GM21447 (cell line): ENCODE measurements at regions not wholly inside any gene's neighbourhood (a gene's known extent, or its start where the extent isn't known, plus 50 kb on each side); places are given as distances from the start of the nearest gene placed in this dataset.

Experiments
- ATAC-seq: cut with Tn5 transposase; IDR thresholded peaks from one replicate; pipeline ENCODE4 v1.9.1; 2021; ENCODE audit not compliant: unreplicated experiment

- ATAC-seq = no peak
Measured at GRCh38 chr4:153939570-153939969, 150.7 kb upstream of the SFRP2 start.

DNA sequence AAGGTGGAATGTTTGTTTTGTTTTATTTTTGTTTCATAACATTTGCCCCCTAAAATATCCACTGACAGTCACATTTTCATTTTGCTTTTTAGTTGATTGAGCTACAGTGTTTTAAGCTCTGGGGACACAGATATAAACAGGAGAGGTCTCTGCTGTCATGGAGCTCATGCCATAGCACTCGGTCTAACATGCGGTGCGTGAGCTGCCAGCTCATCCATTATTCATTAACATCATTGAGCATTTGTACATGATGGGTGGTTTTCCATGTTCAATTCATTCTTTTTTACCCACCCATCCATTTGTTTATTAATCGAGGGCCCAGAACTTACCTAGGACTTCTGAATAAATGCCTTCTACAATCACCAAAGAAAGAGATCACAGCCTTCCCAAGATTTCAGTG lies 150.1 kb upstream of the SFRP2 start:
- ATAC-seq = no peak

DNA sequence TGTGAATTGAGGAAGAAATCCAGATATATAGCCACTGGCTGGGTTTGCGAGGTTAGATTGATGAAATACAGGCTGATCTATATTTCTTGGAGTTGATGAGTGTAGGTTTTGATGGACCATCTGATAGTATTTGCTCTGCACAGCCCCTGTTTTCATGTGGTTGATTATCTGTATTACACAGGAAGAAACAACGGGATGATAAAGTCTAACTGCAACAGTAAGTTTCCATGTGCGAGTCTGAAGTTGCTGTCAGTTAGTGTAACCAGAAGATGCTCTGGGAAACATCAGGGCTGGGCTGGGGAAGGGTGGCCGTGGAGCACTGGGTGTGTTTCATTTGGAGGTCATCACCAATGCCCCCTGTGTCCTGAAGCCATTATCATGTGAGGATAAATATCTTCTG lies 148.4 kb upstream of the SFRP2 start:
- no peak for ATAC-seq

DNA sequence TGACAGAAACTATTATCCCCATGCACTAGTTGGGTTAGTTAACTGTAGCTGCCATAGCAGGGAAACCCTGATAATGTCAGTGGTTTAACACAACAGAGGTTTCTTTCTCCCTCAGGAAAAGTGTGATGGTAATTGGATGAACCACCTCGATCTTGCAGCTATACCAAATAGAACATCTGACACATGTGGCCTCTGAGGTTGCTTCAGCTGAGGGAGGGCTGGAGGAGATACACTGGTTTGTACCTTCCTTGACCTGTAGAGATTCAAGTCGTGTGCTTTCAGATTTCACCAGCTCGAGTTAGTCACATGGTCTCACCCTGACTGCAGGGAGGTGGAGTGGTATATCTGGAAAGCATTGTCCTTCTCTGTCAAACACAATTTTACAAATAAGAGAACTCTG lies 147.2 kb upstream of the SFRP2 start:
- no peak for ATAC-seq

- no peak for ATAC-seq
Measured at GRCh38 chr4:153934688-153935017, 145.8 kb upstream of the SFRP2 start.

DNA sequence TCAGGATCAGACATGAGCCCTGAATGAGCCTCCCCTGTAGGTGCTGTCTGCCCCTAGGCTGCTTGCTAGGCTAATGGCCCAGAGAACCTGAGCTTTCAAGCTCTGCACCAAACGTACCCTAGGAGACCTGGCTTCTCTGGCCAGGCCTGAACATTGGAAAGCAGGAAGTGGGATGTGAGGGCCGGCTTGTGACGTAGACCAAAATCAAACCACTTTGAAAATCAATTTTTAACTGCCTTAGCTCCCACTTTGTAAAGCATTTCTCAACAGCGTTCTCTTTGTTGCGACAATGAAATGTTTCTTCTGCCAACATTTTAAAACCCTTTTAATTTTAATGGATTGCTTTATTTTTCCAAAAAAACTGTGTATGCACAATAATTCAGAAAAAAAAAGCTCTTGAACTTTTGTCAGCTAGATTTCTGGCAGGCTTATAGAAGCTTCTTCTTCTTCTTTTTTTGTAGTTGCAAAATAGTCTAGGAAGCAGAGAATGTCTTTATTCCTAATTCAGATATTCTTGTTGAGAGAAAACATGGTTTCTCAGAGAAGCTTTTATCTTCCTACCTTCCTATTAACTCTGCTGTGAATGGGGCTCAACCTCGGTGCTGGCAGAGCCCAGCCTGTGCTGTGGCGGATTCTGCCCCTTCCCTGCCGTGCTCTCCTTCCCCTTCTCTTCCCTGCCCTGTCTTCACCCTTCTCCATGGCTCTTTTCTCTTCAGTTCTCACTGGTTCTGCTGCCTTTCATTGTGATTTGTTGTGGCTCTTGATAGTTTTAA lies 145.2 kb upstream of the SFRP2 start:
- ATAC-seq = no peak

- ATAC-seq = no peak
Measured at GRCh38 chr4:153931804-153932203, 142.9 kb upstream of the SFRP2 start.

GRCh38 chr4:153929675-153930074 lies 140.8 kb upstream of the SFRP2 start:
- ATAC-seq = no peak

DNA sequence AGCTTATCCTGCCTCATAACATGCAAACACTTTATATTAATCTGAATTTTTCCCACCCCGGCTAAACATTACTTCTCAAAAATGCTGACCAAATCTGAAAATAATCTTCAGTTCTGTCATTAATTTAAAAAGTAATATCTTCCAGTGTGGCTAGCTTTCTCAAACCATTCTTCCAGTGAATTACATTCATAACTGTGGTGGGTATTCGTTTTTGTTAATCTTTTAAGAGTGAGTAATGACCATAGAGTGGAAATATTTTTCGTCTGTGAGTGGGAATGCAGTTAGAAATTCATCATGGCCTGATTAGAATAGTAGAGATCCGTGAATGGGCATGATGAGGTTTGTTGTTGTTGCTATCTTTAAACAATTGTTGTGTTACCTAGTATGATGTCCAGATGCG lies 138.6 kb upstream of the SFRP2 start:
- ATAC-seq = no peak

DNA sequence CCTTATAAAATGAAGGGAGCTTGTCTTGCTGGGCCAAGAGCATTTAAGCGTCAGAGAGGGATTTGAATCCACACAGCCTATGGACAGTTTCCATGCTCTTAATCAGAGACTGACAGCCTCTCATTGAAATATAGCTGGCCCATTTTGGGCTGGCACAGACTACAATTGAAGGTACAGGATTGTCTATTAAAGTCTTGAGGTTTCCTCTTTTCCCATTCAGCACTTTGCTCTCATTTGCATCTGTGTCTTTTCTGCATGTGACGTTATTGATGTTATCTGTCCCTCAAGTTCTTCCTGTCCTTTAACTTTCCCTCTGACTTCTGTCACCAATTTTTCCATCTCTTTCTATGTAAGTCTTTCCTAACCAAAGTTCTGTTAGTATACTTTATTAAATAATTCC lies 133.3 kb upstream of the SFRP2 start:
- no peak for ATAC-seq

DNA sequence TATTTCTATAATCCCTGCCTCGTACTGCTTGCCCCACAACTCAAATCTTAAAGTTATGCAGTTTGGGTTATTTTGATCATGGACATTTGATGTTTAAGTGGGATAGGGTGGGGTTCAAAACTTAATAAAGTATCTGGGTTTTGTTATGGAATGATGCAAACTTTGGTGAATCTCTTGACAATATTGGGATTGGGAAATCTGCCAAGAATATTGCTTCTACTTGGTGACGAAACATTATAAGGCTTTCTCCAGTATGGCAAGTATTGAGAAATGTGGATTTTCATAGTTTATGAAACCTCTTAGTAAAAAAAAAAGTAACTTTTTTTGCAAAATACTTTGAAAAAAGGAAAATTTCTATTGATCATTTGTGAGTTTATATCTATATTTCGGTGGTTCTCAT lies 130.8 kb upstream of the SFRP2 start:
- no peak for ATAC-seq

- peak; percentile 97 for ATAC-seq
Measured at GRCh38 chr4:153916273-153916755, 127.4 kb upstream of the SFRP2 start.

DNA sequence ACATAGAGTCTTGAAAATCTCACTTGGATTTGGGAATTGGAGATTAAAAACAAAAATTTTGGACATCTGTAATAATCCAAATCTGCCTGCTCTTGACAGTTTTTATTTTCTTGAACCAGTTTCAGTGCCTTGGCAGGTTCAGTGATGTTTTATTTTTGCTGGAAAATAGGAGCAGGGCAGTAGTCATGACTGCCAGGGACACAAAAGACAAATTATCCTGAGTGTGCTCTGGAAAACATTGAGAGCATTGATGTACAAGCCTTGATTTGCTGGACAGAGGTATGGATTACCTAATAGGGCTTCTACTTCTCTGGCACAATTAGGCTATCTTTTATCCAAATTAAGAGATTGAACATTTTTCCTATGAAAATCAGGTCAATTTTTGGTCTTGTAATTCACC lies 123.4 kb upstream of the SFRP2 start:
- no peak for ATAC-seq

DNA sequence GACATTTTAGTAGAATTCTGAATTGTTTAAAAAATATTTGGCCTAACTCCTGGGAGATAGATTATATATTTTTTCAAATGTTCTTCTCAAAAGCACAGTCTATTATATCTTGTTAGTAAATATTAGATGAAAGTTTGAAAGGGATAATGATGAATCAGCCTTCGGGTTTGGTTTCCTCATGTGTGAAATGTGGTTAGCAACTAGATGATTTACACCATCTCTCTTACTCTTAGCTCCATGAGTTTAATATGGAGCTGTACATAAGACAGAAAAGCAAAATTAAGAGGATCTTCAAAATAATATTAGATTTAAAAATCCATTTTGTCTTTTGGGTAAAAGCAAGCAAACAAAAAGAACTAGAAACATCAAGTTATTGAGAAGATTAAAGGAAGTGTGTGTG lies 120.8 kb upstream of the SFRP2 start:
- ATAC-seq = no peak

DNA sequence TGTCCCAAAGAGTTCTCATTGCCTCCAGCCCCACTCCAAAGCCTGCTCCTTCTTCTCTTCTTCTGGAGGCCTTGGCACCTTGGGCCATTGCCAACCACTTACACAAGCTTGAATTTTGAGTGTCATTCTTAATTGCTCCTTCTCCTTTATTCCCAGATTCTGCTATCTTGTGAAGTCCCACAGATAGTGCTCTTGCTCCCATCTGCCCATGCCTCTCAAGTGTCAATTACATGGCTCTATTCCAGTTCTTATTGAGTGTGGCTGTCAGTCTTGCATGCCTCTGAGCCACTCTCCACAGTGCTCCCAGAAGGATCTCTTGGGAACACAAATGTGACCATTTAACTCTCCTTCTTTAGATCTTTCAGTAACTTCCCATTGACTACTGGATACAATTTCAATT lies 117.3 kb upstream of the SFRP2 start:
- no peak for ATAC-seq

DNA sequence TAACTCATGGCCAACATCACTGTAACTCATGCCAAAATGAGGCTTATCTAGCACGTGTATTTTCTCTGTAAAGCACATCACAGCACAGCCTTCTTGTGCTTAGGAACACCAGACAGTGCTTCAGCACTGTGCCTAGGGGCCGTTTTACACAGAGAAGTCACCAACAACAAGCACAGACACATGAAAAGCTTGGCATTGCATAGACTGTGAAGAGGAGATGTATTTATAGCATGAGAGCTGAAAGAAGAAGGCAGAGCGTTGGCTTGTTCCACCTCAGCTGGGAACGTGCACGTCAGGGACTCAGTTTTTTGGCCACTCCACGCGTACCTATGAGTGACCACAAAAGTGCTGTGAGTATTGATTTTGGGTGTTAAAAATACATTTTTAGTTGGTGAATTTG lies 116.3 kb upstream of the SFRP2 start:
- ATAC-seq = no peak

GRCh38 chr4:153904011-153904410 lies 115.1 kb upstream of the SFRP2 start:
- no peak for ATAC-seq

DNA sequence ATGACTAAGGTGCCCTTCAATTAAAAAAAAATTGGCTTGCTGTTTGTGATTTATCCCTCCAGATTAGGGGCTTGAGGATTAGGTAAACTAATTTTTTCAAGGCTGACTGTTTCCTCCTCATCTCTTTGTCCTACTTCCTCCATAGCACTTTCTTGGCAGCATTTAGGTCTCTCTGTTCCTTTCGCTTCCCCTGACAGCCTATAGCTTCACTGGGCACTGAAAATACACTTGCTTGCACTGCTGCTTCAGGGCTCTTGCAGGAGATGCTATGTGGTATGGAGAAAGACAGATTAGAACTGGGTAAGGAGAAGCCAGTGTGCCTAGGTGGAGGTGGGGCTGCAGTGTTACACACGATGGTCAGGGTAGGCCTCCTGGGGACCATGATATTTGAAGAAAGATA lies 112.3 kb upstream of the SFRP2 start:
- ATAC-seq = no peak

GRCh38 chr4:153900426-153900825 lies 111.5 kb upstream of the SFRP2 start:
- no peak for ATAC-seq

- ATAC-seq = no peak
Measured at GRCh38 chr4:153890761-153891160, 101.9 kb upstream of the SFRP2 start.

- no peak for ATAC-seq
Measured at GRCh38 chr4:153887217-153887616, 98.3 kb upstream of the SFRP2 start.

- no peak for ATAC-seq
Measured at GRCh38 chr4:153884325-153884724, 95.4 kb upstream of the SFRP2 start.

DNA sequence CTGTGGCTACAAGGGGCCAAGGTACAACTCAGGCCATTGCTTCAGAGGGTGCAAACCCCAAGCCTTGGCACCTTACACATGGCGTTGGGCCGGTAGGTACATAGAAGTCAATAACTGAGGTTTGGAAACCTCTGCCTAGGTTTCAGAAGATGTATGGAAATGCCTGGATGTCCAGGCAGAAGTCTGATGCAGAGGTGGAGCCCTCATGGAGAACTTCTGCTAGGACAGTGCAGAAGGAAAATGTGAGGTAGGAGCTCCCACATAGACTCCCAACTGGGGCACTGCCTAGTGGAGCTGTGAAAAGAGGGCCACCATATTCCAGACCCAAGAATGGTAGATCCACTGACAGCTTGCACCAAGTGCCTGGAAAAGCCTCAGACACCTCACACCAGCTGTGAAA lies 92.1 kb upstream of the SFRP2 start:
- no peak for ATAC-seq
